OCI-LY7 (cell line): ENCODE measurements at regions not wholly inside any gene's neighbourhood (a gene's known extent, or its start where the extent isn't known, plus 50 kb on each side); places are given as distances from the start of the nearest gene placed in this dataset.

Experiments used
- EZH2phosphoT487 ChIP-seq: fragments of 200-600 bp; sonication (generic); IDR thresholded peaks from 2 replicates; pipeline ENCODE4 v1.6.1; 2018; ENCODE audit warnings: low read depth, borderline replicate concordance, mild to moderate bottlenecking, mixed run types, antibody characterized with exemption, low read length, moderate library complexity, mixed read lengths
- TF ChIP-seq, protein P1 (sequence below): fragments of 200-600 bp; sonication (generic); conservative IDR thresholded peaks from 2 replicates; pipeline ENCODE4 v1.5.1; 2014; ENCODE audit warnings: mild to moderate bottlenecking, antibody characterized with exemption, low read length, moderate library complexity, mixed read lengths

GRCh38 chr2:22500555-22500935 lies 884.4 kb upstream of the KLHL29 start:
- TF ChIP-seq, protein P1, sequence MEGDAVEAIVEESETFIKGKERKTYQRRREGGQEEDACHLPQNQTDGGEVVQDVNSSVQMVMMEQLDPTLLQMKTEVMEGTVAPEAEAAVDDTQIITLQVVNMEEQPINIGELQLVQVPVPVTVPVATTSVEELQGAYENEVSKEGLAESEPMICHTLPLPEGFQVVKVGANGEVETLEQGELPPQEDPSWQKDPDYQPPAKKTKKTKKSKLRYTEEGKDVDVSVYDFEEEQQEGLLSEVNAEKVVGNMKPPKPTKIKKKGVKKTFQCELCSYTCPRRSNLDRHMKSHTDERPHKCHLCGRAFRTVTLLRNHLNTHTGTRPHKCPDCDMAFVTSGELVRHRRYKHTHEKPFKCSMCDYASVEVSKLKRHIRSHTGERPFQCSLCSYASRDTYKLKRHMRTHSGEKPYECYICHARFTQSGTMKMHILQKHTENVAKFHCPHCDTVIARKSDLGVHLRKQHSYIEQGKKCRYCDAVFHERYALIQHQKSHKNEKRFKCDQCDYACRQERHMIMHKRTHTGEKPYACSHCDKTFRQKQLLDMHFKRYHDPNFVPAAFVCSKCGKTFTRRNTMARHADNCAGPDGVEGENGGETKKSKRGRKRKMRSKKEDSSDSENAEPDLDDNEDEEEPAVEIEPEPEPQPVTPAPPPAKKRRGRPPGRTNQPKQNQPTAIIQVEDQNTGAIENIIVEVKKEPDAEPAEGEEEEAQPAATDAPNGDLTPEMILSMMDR, result no peak
- no peak for TF ChIP-seq EZH2phosphoT487
